Panc1 (cell line): ENCODE measurements at regions not wholly inside any gene's neighbourhood (a gene's known extent, or its start where the extent isn't known, plus 50 kb on each side); places are given as distances from the start of the nearest gene placed in this dataset.

ENCODE experiments used
- ATAC-seq: fragments of 200-7000 bp; cut with Tn5 transposase; 2 replicates; pipeline ENCODE4 v1.9.1; 2020; ENCODE audit warnings: mild to moderate bottlenecking, moderate library complexity
- BruUV-seq: library from RNA; stranded (reverse); fragments of 400-500 nt; replicated peaks from 2 replicates; lab custom pipeline; 2021; lab: Mats Ljungman, UMichigan
- CTCF ChIA-PET: fragments of 300-600 bp; sonication (Branson Sonifier 250); formaldehyde crosslinking; loops from one replicate; lab custom pipeline; 2022; ENCODE audit warnings: antibody characterized with exemption; lab: Charles Lee
- POLR2A ChIA-PET: fragments of 300-600 bp; sonication (Branson Sonifier 250); formaldehyde crosslinking; loops from one replicate; lab custom pipeline; 2022; ENCODE audit warnings: antibody characterized with exemption; lab: Charles Lee
- DNase-seq: peaks from one replicate; pipeline ENCODE4 v3.0.0-alpha.2; 2010; ENCODE audit warnings: low read depth, low spot score
- H3K27ac ChIP-seq: 2 replicates; pipeline ENCODE4 v1.5.1; 2011; ENCODE audit warnings: mild to moderate bottlenecking, low read length, inconsistent platforms
- H3K27me3 ChIP-seq: fragments of 200-500 bp; sonication (Bioruptor generic); 2 replicates; pipeline ENCODE4 v1.6.0; 2014; ENCODE audit warnings: low read length, inconsistent platforms; ENCODE audit not compliant: control insufficient read depth, insufficient read depth
- H3K36me3 ChIP-seq: fragments of 200-500 bp; sonication (Bioruptor generic); 2 replicates; pipeline ENCODE4 v1.5.1; 2014; ENCODE audit warnings: inconsistent platforms, mild to moderate bottlenecking, low read length, moderate library complexity; ENCODE audit not compliant: control insufficient read depth, insufficient read depth
- H3K4me1 ChIP-seq: 2 replicates; pipeline ENCODE4 v1.5.1; 2011; ENCODE audit warnings: inconsistent platforms, mild to moderate bottlenecking, low read length, moderate library complexity; ENCODE audit not compliant: control insufficient read depth, insufficient read depth
- H3K4me3 ChIP-seq, 2 experiments: 2 replicates each; pipeline ENCODE4 v1.5.1; 2011 to 2012; ENCODE audit warnings: low read depth in 2 of 2, low read length in 2 of 2, mild to moderate bottlenecking in 2 of 2, inconsistent platforms in 1 of 2, moderate library complexity in 1 of 2
- H3K9me3 ChIP-seq: fragments of 200-500 bp; sonication (Bioruptor generic); 2 replicates; pipeline ENCODE4 v1.5.1; 2014; ENCODE audit warnings: low read depth, mild to moderate bottlenecking, inconsistent platforms, low read length, moderate library complexity; ENCODE audit not compliant: control insufficient read depth, insufficient read depth
- POLR2AphosphoS5 ChIP-seq: IDR thresholded peaks from 2 replicates; pipeline ENCODE4 v1.6.1; 2012; ENCODE audit warnings: mild to moderate bottlenecking, low read depth, low read length, moderate library complexity
- SIN3A ChIP-seq: IDR thresholded peaks from 2 replicates; pipeline ENCODE4 v1.6.1; 2012; ENCODE audit warnings: low read depth, mild to moderate bottlenecking, low read length, moderate library complexity, borderline replicate concordance; ENCODE audit not compliant: insufficient read depth
- TCF7L2 ChIP-seq: IDR thresholded peaks from 2 replicates; pipeline ENCODE4 v1.6.1; 2011; ENCODE audit warnings: mild to moderate bottlenecking, low read depth, low read length, inconsistent platforms
- in situ Hi-C: cut with HindIII; loops from 2 replicates; pipeline ENCODE4 v1.10.0; 2016; ENCODE audit warnings: low sequenced_read_pairs, low pct_unique_long_range_greater_than_20kb
- intact Hi-C: fragments of 100-400 bp; cut with micrococcal nuclease; formaldehyde crosslinking; loops from one replicate; pipeline ENCODE4 v1.10.0; 2022; ENCODE audit not compliant: unreplicated experiment
- TF ChIP-seq, protein P1 (sequence below), 2 experiments: IDR thresholded peaks; 2 replicates each; pipeline ENCODE4 v1.6.1; 2011 to 2012; ENCODE audit warnings: low read depth in 2 of 2, control low read depth in 1 of 2, low read length in 1 of 2, mild to moderate bottlenecking in 1 of 2, moderate library complexity in 1 of 2; ENCODE audit not compliant: insufficient read depth in 1 of 2
- TF ChIP-seq, protein P2 (sequence below): fragments of 450-650 bp; IDR thresholded peaks from 2 replicates; pipeline ENCODE4 v1.5.1; 2017; ENCODE audit warnings: mild to moderate bottlenecking

- Histone ChIP-seq H3K36me3 (no peaks in the 10 kb centered on the region), H3K4me3 (peak overlapping the region; percentile 11 to 23; a peak in 3 of 4 replicates), H3K27ac (peak overlapping the region; percentile 94), H3K4me1 (peaks cover 50% of the 10 kb centered on the region), H3K9me3 (no peaks in the 10 kb centered on the region; the same call in 1 of the 2 replicates), H3K27me3 (no peaks in the 10 kb centered on the region)
- TF ChIP-seq SIN3A (peak; percentile 81; the same call in 1 of the 2 replicates), TCF7L2 (peak; percentile 93), POLR2AphosphoS5 (peak; percentile 97)
- TF ChIP-seq, protein P1, sequence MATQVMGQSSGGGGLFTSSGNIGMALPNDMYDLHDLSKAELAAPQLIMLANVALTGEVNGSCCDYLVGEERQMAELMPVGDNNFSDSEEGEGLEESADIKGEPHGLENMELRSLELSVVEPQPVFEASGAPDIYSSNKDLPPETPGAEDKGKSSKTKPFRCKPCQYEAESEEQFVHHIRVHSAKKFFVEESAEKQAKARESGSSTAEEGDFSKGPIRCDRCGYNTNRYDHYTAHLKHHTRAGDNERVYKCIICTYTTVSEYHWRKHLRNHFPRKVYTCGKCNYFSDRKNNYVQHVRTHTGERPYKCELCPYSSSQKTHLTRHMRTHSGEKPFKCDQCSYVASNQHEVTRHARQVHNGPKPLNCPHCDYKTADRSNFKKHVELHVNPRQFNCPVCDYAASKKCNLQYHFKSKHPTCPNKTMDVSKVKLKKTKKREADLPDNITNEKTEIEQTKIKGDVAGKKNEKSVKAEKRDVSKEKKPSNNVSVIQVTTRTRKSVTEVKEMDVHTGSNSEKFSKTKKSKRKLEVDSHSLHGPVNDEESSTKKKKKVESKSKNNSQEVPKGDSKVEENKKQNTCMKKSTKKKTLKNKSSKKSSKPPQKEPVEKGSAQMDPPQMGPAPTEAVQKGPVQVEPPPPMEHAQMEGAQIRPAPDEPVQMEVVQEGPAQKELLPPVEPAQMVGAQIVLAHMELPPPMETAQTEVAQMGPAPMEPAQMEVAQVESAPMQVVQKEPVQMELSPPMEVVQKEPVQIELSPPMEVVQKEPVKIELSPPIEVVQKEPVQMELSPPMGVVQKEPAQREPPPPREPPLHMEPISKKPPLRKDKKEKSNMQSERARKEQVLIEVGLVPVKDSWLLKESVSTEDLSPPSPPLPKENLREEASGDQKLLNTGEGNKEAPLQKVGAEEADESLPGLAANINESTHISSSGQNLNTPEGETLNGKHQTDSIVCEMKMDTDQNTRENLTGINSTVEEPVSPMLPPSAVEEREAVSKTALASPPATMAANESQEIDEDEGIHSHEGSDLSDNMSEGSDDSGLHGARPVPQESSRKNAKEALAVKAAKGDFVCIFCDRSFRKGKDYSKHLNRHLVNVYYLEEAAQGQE (IDR thresholded peaks at IDR 0.05; ENCODE audit: insufficient read depth in 1 of 2, low read depth in 2 of 2, low read length in 1 of 2) = no peak
- TF ChIP-seq, protein P2, sequence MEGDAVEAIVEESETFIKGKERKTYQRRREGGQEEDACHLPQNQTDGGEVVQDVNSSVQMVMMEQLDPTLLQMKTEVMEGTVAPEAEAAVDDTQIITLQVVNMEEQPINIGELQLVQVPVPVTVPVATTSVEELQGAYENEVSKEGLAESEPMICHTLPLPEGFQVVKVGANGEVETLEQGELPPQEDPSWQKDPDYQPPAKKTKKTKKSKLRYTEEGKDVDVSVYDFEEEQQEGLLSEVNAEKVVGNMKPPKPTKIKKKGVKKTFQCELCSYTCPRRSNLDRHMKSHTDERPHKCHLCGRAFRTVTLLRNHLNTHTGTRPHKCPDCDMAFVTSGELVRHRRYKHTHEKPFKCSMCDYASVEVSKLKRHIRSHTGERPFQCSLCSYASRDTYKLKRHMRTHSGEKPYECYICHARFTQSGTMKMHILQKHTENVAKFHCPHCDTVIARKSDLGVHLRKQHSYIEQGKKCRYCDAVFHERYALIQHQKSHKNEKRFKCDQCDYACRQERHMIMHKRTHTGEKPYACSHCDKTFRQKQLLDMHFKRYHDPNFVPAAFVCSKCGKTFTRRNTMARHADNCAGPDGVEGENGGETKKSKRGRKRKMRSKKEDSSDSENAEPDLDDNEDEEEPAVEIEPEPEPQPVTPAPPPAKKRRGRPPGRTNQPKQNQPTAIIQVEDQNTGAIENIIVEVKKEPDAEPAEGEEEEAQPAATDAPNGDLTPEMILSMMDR = no peak
- TSS peak; percentile 79 for BruUV-seq
- ATAC-seq = peak; percentile 96
- in situ Hi-C loops = loop anchor here (5.0 kb wide), 1 partner anchor 41 kb away; no protein-coding TSS in a partner anchor
- POLR2A ChIA-PET = interaction anchor here (0.5 kb wide), 1 partner anchor 202 kb away, joined by 3 read pairs; no protein-coding TSS in a partner anchor
- intact Hi-C loops = loop anchor here (5.0 to 10.0 kb wide), 2 partner anchors 101 to 191 kb away; partner anchors contain the start of gene SLC38A2
- CTCF ChIA-PET = interaction anchor here (0.6 kb wide), 1 partner anchor 349 kb away, joined by 6 read pairs; no protein-coding TSS in a partner anchor
- no peak for DNase-seq
These were observed 101.2 kb upstream of the SLC38A2 start for GRCh38 chr12:46473634-46474329.

- POLR2A ChIA-PET = no interaction called here
- Histone ChIP-seq H3K4me3 (no peak overlapping the region), H3K27ac (peak overlapping the region; percentile 94), H3K4me1 (peaks cover 50% of the 10 kb centered on the region), H3K27me3 (no peaks in the 10 kb centered on the region), H3K36me3 (no peaks in the 10 kb centered on the region), H3K9me3 (no peaks in the 10 kb centered on the region; the same call in 1 of the 2 replicates)
- CTCF ChIA-PET = no interaction called here
- ATAC-seq (peak; percentile 10; the same call in 1 of the 2 replicates), DNase-seq (no peak)
- TF ChIP-seq, protein P1 (IDR thresholded peaks at IDR 0.05; ENCODE audit: insufficient read depth in 1 of 2, low read depth in 2 of 2, low read length in 1 of 2) = no peak
- TF ChIP-seq, protein P2 = no peak
- TF ChIP-seq SIN3A (no peak), TCF7L2 (no peak), POLR2AphosphoS5 (no peak)
- intact Hi-C loops (loop anchor here (5.0 to 10.0 kb wide), 2 partner anchors 101 to 192 kb away; partner anchors contain the start of gene SLC38A2), in situ Hi-C loops (loop anchor here (5.0 kb wide), 1 partner anchor 41 kb away; no protein-coding TSS in a partner anchor)
- TSS peak; percentile 66 for BruUV-seq
These were observed 100.5 kb upstream of the SLC38A2 start for GRCh38 chr12:46472893-46473633.
